IPS-15b (cell line): ENCODE measurements at regions not wholly inside any gene's neighbourhood (a gene's known extent, or its start where the extent isn't known, plus 50 kb on each side); places are given as distances from the start of the nearest gene placed in this dataset.

ENCODE experiments used
- H3K27me3 ChIP-seq: one replicate; pipeline ENCODE4 v1.6.1; 2013; ENCODE audit warnings: low read length; ENCODE audit not compliant: control insufficient read depth, insufficient read depth
- H3K36me3 ChIP-seq: one replicate; pipeline ENCODE4 v1.6.1; 2013; ENCODE audit warnings: low read length; ENCODE audit not compliant: control insufficient read depth, insufficient read depth
- H3K4me1 ChIP-seq: one replicate; pipeline ENCODE4 v1.6.1; 2013; ENCODE audit warnings: mild to moderate bottlenecking, low read length; ENCODE audit not compliant: control insufficient read depth, insufficient read depth
- H3K4me3 ChIP-seq: one replicate; pipeline ENCODE4 v1.5.1; 2013; ENCODE audit warnings: low read depth, low read length
- H3K9ac ChIP-seq: one replicate; pipeline ENCODE4 v1.6.1; 2013; ENCODE audit warnings: low read depth, mild to moderate bottlenecking, low read length
- H3K9me3 ChIP-seq: one replicate; pipeline ENCODE4 v1.6.1; 2013; ENCODE audit warnings: mild to moderate bottlenecking, low read length; ENCODE audit not compliant: control insufficient read depth, insufficient read depth

DNA sequence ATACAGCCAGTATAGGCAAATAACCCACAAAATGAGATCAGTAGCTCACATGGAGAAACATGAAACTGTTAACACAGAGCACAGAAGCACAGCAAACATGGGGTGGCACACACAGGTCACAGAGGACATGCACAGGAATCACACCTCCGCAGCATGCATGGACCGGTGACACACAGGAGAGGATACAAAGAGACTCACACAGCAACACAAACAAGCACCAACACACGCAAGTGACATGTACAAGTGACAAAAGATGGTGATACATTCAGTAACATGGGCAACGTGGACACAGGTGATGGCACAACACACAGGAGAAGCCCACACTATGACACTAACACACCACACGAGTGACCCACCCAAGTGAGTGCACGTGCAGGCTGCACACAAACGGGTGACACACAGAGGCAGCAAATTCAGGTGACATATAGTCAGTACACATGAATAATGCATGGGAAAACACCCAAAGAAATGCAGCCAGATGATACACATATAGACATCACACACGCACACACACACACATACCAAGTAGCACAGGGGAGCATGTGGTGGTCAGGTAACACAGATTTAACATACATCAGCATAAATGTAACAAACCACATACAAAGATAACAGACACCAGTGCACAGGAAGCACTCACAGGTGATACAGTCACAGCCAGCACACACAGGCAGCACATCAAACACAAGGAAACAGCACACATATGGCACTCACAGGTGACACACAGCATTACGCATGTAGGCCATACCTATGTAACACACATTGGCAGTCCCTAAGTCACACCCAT lies 216.0 kb upstream of the SFSWAP start:
- H3K4me1 ChIP-seq, result no peaks in the 10 kb centered on the region
- H3K9me3 ChIP-seq, result no peaks in the 10 kb centered on the region
- H3K9ac ChIP-seq, result no peak overlapping the region
- H3K4me3 ChIP-seq, result no peak overlapping the region
- no peaks in the 10 kb centered on the region for H3K36me3 ChIP-seq
- H3K27me3 ChIP-seq, result no peaks in the 10 kb centered on the region

- Histone ChIP-seq H3K27me3 (no peaks in the 10 kb centered on the region), H3K9ac (no peak overlapping the region), H3K4me1 (no peaks in the 10 kb centered on the region), H3K4me3 (no peak overlapping the region), H3K9me3 (no peaks in the 10 kb centered on the region), H3K36me3 (no peaks in the 10 kb centered on the region)
Observed at GRCh38 chr12:131497966-131498365, 212.9 kb upstream of the SFSWAP start.

DNA sequence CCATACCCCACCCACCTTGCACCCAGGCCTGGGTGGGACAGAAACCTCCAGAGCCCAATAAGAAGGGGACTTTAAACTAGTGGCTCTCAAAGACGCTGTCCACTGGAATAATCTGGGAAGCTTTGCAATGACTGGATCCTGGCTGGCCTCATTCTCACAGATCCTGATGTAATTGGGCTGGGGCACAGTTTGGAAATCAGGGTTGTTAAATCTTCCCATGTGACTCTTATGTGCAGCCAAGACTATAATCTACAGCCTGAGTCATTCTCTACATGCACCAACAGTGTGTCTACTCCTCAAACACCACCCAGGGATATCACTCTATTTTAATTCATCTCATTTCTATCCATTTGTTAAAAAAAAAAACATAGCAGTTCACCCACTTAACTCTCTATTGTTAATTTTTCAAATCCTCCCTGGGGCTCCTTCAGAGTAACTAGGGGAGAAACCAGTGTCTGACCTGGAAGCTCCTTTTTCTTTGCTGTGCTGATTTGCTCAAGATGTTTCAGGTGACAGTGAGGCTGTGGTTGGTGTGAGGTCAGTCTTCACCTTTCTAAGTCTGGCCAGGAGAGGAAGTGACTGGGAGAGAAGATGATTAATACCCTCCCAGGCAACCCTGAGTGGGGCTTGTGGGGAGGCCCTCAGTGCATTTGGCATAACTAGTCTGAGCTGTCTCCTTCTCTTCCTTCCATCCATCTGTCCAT lies 211.6 kb upstream of the SFSWAP start:
- H3K4me1 ChIP-seq, result no peaks in the 10 kb centered on the region
- H3K27me3 ChIP-seq, result no peaks in the 10 kb centered on the region
- H3K9ac ChIP-seq, result no peak overlapping the region
- no peaks in the 10 kb centered on the region for H3K36me3 ChIP-seq
- H3K9me3 ChIP-seq, result no peaks in the 10 kb centered on the region
- H3K4me3 ChIP-seq, result no peak overlapping the region

- Histone ChIP-seq H3K9ac (no peak overlapping the region), H3K27me3 (no peaks in the 10 kb centered on the region), H3K4me1 (no peaks in the 10 kb centered on the region), H3K36me3 (no peaks in the 10 kb centered on the region), H3K9me3 (no peaks in the 10 kb centered on the region), H3K4me3 (no peak overlapping the region)
Observed at GRCh38 chr12:131499864-131500190, 211.1 kb upstream of the SFSWAP start.

DNA sequence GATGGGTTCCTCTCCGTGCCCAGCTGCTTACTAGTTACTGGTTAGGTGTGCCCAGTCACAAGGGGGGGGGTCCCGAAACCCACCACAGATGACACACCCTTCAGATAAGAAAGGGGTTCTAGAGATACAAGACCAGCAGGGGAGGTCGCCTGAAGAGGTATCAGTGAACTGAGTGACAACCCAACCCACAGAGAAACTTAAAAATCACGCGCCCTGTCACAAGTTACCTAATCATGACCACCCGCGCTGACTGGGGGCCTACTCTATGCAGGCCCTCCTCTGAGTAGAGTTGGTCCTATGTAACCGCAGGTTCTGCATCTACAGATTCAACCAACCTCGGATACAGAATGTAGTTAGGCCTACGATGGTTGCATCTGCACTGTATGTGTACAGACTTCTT lies 210.3 kb upstream of the SFSWAP start:
- no peak overlapping the region for H3K4me3 ChIP-seq
- no peaks in the 10 kb centered on the region for H3K27me3 ChIP-seq
- H3K9ac ChIP-seq, result no peak overlapping the region
- H3K4me1 ChIP-seq, result no peaks in the 10 kb centered on the region
- no peaks in the 10 kb centered on the region for H3K9me3 ChIP-seq
- H3K36me3 ChIP-seq, result no peaks in the 10 kb centered on the region

GRCh38 chr12:131505561-131505960 lies 205.3 kb upstream of the SFSWAP start:
- Histone ChIP-seq H3K36me3 (no peaks in the 10 kb centered on the region), H3K4me3 (no peak overlapping the region), H3K27me3 (no peaks in the 10 kb centered on the region), H3K9ac (no peak overlapping the region), H3K4me1 (no peaks in the 10 kb centered on the region), H3K9me3 (no peaks in the 10 kb centered on the region)

- H3K27me3 ChIP-seq, result no peaks in the 10 kb centered on the region
- H3K36me3 ChIP-seq, result no peaks in the 10 kb centered on the region
- peaks cover 2% of the 10 kb centered on the region for H3K4me1 ChIP-seq
- H3K9ac ChIP-seq, result no peak overlapping the region
- no peaks in the 10 kb centered on the region for H3K9me3 ChIP-seq
- no peak overlapping the region for H3K4me3 ChIP-seq
Observed at GRCh38 chr12:131506426-131506825, 204.5 kb upstream of the SFSWAP start.

- H3K27me3 ChIP-seq, result no peaks in the 10 kb centered on the region
- H3K4me1 ChIP-seq, result peaks cover 3% of the 10 kb centered on the region
- H3K9ac ChIP-seq, result no peak overlapping the region
- no peaks in the 10 kb centered on the region for H3K9me3 ChIP-seq
- no peak overlapping the region for H3K4me3 ChIP-seq
- no peaks in the 10 kb centered on the region for H3K36me3 ChIP-seq
Observed at GRCh38 chr12:131507094-131507493, 203.8 kb upstream of the SFSWAP start.

GRCh38 chr12:131507881-131508280 lies 203.0 kb upstream of the SFSWAP start:
- Histone ChIP-seq H3K9me3 (no peaks in the 10 kb centered on the region), H3K9ac (no peak overlapping the region), H3K27me3 (no peaks in the 10 kb centered on the region), H3K36me3 (no peaks in the 10 kb centered on the region), H3K4me1 (peaks cover 3% of the 10 kb centered on the region), H3K4me3 (no peak overlapping the region)

DNA sequence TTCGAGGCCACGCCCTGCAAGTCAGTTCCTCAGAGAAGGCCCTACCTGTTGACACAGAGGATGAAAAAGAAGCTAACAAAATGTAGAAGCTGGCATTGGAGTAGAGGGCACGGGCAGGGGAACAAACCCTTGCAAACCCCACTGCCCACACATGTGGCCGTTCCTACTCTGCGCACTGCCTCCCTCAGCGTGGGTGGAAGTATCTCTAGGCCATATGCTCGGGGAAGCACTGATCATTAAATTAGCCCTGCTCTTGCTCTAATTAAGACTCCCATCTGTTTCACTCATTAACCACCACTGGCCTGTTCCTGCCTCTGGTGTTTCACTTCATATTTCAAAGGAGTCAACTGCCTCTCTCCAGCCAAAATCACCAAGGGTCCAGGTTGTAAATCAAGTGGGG lies 201.2 kb upstream of the SFSWAP start:
- Histone ChIP-seq H3K9me3 (no peaks in the 10 kb centered on the region), H3K27me3 (no peaks in the 10 kb centered on the region), H3K36me3 (no peaks in the 10 kb centered on the region), H3K4me3 (no peak overlapping the region), H3K9ac (no peak overlapping the region), H3K4me1 (peaks cover 3% of the 10 kb centered on the region)

DNA sequence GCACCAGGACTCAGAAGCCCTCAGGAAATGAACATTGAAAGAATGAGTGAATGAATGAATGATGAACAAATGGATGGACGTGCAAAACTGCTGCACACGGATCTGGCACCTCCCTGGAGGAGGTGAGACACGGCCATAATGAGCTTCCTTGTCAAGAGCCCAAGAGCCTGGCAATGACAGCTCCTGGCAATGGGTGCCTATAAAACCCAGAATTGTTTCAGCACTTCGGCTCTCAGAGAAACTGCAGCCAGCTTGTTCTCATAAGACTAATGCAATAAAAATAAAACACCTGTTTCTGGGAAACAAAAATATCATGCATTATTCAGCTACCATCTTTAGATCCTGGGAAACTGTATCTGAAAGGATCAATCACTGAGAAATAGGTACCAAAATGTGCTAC lies 200.5 kb upstream of the SFSWAP start:
- H3K9me3 ChIP-seq, result no peaks in the 10 kb centered on the region
- no peaks in the 10 kb centered on the region for H3K36me3 ChIP-seq
- no peak overlapping the region for H3K9ac ChIP-seq
- H3K4me3 ChIP-seq, result no peak overlapping the region
- H3K4me1 ChIP-seq, result peaks cover 3% of the 10 kb centered on the region
- H3K27me3 ChIP-seq, result no peaks in the 10 kb centered on the region

- no peaks in the 10 kb centered on the region for H3K9me3 ChIP-seq
- no peaks in the 10 kb centered on the region for H3K27me3 ChIP-seq
- H3K9ac ChIP-seq, result no peak overlapping the region
- H3K4me3 ChIP-seq, result no peak overlapping the region
- no peaks in the 10 kb centered on the region for H3K36me3 ChIP-seq
- H3K4me1 ChIP-seq, result peaks cover 3% of the 10 kb centered on the region
Observed at GRCh38 chr12:131511391-131511802, 199.5 kb upstream of the SFSWAP start.
